IMR-90 (cell line): ENCODE measurements at regions not wholly inside any gene's neighbourhood (a gene's known extent, or its start where the extent isn't known, plus 50 kb on each side); places are given as distances from the start of the nearest gene placed in this dataset.

ENCODE experiments used
- FOS ChIP-seq: fragments of 150-350 bp; IDR thresholded peaks from 2 replicates; pipeline ENCODE4 v1.6.1; 2016; ENCODE audit warnings: low read depth, low read length
- MXI1 ChIP-seq: IDR thresholded peaks from 2 replicates; pipeline ENCODE4 v1.6.1; 2012; ENCODE audit warnings: low read depth, mild to moderate bottlenecking, low read length, moderate library complexity, borderline replicate concordance
- POLR2A ChIP-seq: IDR thresholded peaks from 2 replicates; pipeline ENCODE4 v1.6.1; 2012; ENCODE audit warnings: mild to moderate bottlenecking, low read depth, low read length
- RCOR1 ChIP-seq: IDR thresholded peaks from 2 replicates; pipeline ENCODE4 v1.6.1; 2012; ENCODE audit warnings: mild to moderate bottlenecking, low read length, improper control_type of control experiment; ENCODE audit not compliant: insufficient replicate concordance
- SMC3 ChIP-seq: fragments of 150-350 bp; IDR thresholded peaks from 2 replicates; pipeline ENCODE4 v1.6.1; 2016; ENCODE audit warnings: low read depth, mild to moderate bottlenecking, antibody characterized with exemption, low read length, moderate library complexity
- TF ChIP-seq, protein P1 (sequence below): conservative IDR thresholded peaks from 2 replicates; pipeline ENCODE4 v1.5.1; 2012; ENCODE audit warnings: mild to moderate bottlenecking, low read depth, low read length, improper control_type of control experiment

- no peak for TF ChIP-seq POLR2A
- TF ChIP-seq, protein P1, sequence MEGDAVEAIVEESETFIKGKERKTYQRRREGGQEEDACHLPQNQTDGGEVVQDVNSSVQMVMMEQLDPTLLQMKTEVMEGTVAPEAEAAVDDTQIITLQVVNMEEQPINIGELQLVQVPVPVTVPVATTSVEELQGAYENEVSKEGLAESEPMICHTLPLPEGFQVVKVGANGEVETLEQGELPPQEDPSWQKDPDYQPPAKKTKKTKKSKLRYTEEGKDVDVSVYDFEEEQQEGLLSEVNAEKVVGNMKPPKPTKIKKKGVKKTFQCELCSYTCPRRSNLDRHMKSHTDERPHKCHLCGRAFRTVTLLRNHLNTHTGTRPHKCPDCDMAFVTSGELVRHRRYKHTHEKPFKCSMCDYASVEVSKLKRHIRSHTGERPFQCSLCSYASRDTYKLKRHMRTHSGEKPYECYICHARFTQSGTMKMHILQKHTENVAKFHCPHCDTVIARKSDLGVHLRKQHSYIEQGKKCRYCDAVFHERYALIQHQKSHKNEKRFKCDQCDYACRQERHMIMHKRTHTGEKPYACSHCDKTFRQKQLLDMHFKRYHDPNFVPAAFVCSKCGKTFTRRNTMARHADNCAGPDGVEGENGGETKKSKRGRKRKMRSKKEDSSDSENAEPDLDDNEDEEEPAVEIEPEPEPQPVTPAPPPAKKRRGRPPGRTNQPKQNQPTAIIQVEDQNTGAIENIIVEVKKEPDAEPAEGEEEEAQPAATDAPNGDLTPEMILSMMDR: no peak
- TF ChIP-seq MXI1: no peak
- no peak for TF ChIP-seq FOS
- TF ChIP-seq SMC3: no peak
- no peak for TF ChIP-seq RCOR1
Observed at GRCh38 chr1:226476066-226476465, 68.2 kb upstream of the PARP1 start.
